A549 (cell line): ENCODE measurements at regions not wholly inside any gene's neighbourhood (a gene's known extent, or its start where the extent isn't known, plus 50 kb on each side); places are given as distances from the start of the nearest gene placed in this dataset.

Source experiments
- EP300 ChIP-seq, 2 experiments: fragments of >200 bp; sonication (Bioruptor Twin); formaldehyde crosslinking; IDR thresholded peaks; 2 replicates in 1 of 2; 3 replicates in 1 of 2; pipeline ENCODE4 v1.6.1; 2016 to 2017
- FOSL2 ChIP-seq, 2 experiments: fragments of 450-650 bp in 1 of 2; fragments of >200 bp in 1 of 2; sonication (Bioruptor Twin) in 1 of 2; formaldehyde crosslinking; IDR thresholded peaks; 2 replicates each; pipeline versions ENCODE4 v1.5.0 to v1.6.1; 2016 to 2020; ENCODE audit warnings: mild to moderate bottlenecking in 1 of 2, moderate library complexity in 1 of 2
- GATA3 ChIP-seq: IDR thresholded peaks from 2 replicates; pipeline ENCODE4 v1.6.1; 2012; ENCODE audit warnings: borderline replicate concordance
- MYC ChIP-seq: IDR thresholded peaks from 2 replicates; pipeline ENCODE4 v1.6.1; 2012; ENCODE audit warnings: mild to moderate bottlenecking, inconsistent platforms, low read length, improper control_type of control experiment, borderline replicate concordance

GRCh38 chr10:78460204-78460603, 426.5 kb downstream of the RPS24 start:
- TF ChIP-seq EP300 (IDR thresholded peaks at IDR 0.05) (no peak), GATA3 (no peak), MYC (no peak), FOSL2 (IDR thresholded peaks at IDR 0.05) (no peak), FOSL2 (CRISPR knock-in tag; IDR thresholded peaks at IDR 0.05) (no peak)
